Esophagus muscularis mucosa (tissue), 3 donors: ENCODE measurements at regions not wholly inside any gene's neighbourhood (a gene's known extent, or its start where the extent isn't known, plus 50 kb on each side); places are given as distances from the start of the nearest gene placed in this dataset.

ENCODE experiments used
- POLR2A ChIP-seq: fragments of 450-650 bp; IDR thresholded peaks from one replicate; pipeline ENCODE4 v1.6.1; 2017; ENCODE audit warnings: antibody characterized with exemption, moderate library complexity, mild to moderate bottlenecking, low read depth
- POLR2AphosphoS5 ChIP-seq, 2 donors: sonication (generic); formaldehyde crosslinking; IDR thresholded peaks; one replicate each; pipeline ENCODE4 v1.6.1; 2017; ENCODE audit warnings: antibody characterized with exemption in 2 of 2
- TF ChIP-seq, protein P1 (sequence below), 3 experiments: fragments of 200-600 bp in 2 of 3; fragments of 450-650 bp in 1 of 3; sonication (generic) in 2 of 3; IDR thresholded peaks; one replicate each; pipeline ENCODE4 v1.5.1; 2017 to 2019; ENCODE audit warnings: antibody characterized with exemption in 3 of 3, mild to moderate bottlenecking in 2 of 3, moderate library complexity in 1 of 3

DNA sequence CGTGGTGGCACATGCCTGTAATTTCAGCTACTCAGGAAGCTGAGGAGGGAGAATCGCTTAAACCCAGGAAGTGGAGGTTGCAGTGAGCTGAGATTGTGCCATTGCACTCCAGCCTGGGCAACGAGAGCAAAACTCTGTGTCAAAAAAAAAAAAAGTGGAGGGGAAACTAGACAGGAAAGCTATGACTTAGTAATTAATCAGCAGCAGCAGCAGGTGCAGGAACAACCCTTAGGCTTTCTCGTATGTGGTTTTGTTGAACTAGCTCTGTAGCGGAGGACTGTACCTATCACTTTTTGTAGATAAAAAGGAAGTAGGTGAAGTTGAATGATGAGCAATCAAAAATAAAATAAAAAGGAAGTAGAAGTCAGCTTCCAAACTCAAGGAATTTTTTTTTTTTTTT, 76.9 kb upstream of the KMT2C start:
- TF ChIP-seq, protein P1, sequence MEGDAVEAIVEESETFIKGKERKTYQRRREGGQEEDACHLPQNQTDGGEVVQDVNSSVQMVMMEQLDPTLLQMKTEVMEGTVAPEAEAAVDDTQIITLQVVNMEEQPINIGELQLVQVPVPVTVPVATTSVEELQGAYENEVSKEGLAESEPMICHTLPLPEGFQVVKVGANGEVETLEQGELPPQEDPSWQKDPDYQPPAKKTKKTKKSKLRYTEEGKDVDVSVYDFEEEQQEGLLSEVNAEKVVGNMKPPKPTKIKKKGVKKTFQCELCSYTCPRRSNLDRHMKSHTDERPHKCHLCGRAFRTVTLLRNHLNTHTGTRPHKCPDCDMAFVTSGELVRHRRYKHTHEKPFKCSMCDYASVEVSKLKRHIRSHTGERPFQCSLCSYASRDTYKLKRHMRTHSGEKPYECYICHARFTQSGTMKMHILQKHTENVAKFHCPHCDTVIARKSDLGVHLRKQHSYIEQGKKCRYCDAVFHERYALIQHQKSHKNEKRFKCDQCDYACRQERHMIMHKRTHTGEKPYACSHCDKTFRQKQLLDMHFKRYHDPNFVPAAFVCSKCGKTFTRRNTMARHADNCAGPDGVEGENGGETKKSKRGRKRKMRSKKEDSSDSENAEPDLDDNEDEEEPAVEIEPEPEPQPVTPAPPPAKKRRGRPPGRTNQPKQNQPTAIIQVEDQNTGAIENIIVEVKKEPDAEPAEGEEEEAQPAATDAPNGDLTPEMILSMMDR (IDR thresholded peaks at IDR 0.05), result no peak
- TF ChIP-seq POLR2A, result no peak
- TF ChIP-seq POLR2AphosphoS5 (IDR thresholded peaks at IDR 0.05), result no peak
